Endothelial cell of umbilical vein (primary cell): ENCODE measurements at regions not wholly inside any gene's neighbourhood (a gene's known extent, or its start where the extent isn't known, plus 50 kb on each side); places are given as distances from the start of the nearest gene placed in this dataset.

ENCODE experiments used
- BruUV-seq: library from RNA; stranded (reverse); fragments of 400-500 nt; replicated peaks from 2 replicates; lab custom pipeline; 2021; lab: Mats Ljungman, UMichigan
- CTCF ChIA-PET: fragments of 300-600, 350-600 bp; sonication (Branson Sonifier 250); formaldehyde crosslinking; loops from one replicate; lab custom pipeline; 2021; ENCODE audit warnings: antibody characterized with exemption, inconsistent platforms; lab: Charles Lee
- POLR2A ChIA-PET: fragments of 300-600, 350-600 bp; sonication (Branson Sonifier 250); formaldehyde crosslinking; loops from one replicate; lab custom pipeline; 2021; ENCODE audit warnings: antibody characterized with exemption, inconsistent platforms; lab: Charles Lee
- DNase-seq: peaks from one replicate; pipeline ENCODE4 v3.0.0-alpha.2; 2011; ENCODE audit warnings: low read depth, low spot score
- FAIRE-seq: peaks from 2 replicates; lab custom pipeline; 2011; peaks lifted over from hg19 to GRCh38; lab: Jason Lieb, UNC
- H2AFZ ChIP-seq: 2 replicates; pipeline ENCODE4 v1.6.0; 2012; ENCODE audit warnings: low read depth, low read length, control low read depth, inconsistent platforms
- H3K27ac ChIP-seq: 2 replicates; pipeline ENCODE4 v1.5.1; 2011; ENCODE audit warnings: low read depth, mild to moderate bottlenecking, control low read depth, low read length, moderate library complexity; ENCODE audit not compliant: insufficient read depth
- H3K27me3 ChIP-seq, 2 experiments: 2 replicates each; pipeline versions ENCODE4 v1.6.0 to v1.6.1; 2011; ENCODE audit warnings: low read length in 2 of 2, mixed read lengths in 1 of 2; ENCODE audit not compliant: control insufficient read depth in 2 of 2, insufficient read depth in 2 of 2
- H3K36me3 ChIP-seq, 2 experiments: 2 replicates in 1 of 2; 3 replicates in 1 of 2; pipeline ENCODE4 v1.5.1; 2011; ENCODE audit warnings: low read length in 2 of 2, mild to moderate bottlenecking in 1 of 2, moderate library complexity in 1 of 2; ENCODE audit not compliant: control insufficient read depth in 2 of 2, insufficient read depth in 2 of 2; ENCODE audit errors: extremely low read depth in 1 of 2
- H3K4me1 ChIP-seq: 3 replicates; pipeline ENCODE4 v1.5.1; 2011; ENCODE audit warnings: mild to moderate bottlenecking, low read length; ENCODE audit not compliant: control insufficient read depth, insufficient read depth; ENCODE audit errors: extremely low read depth
- H3K4me2 ChIP-seq: 2 replicates; pipeline ENCODE4 v1.6.1; 2011; ENCODE audit warnings: low read length, control low read depth, mixed read lengths; ENCODE audit not compliant: insufficient read depth
- H3K4me3 ChIP-seq, 3 experiments: fragments of 200-600 bp in 1 of 3; sonication (generic), shearing (Covaris generic) in 1 of 3; replicated peaks in 1 of 3; 2 replicates each; pipeline ENCODE4 v1.5.1; 2011 to 2016; ENCODE audit warnings: control low read depth in 3 of 3, low read length in 3 of 3, mild to moderate bottlenecking in 2 of 3, inconsistent platforms in 1 of 3, low read depth in 1 of 3, moderate library complexity in 1 of 3; ENCODE audit not compliant: insufficient read depth in 1 of 3
- H3K79me2 ChIP-seq: 2 replicates; pipeline ENCODE4 v1.6.0; 2012; ENCODE audit warnings: low read length, inconsistent platforms; ENCODE audit not compliant: control insufficient read depth, insufficient read depth
- H3K9ac ChIP-seq: replicated peaks from 2 replicates; pipeline ENCODE3; 2011; ENCODE audit warnings: low read length, control low read depth; ENCODE audit not compliant: insufficient read depth; ENCODE audit errors: extremely low read depth
- H3K9me1 ChIP-seq: replicated peaks from 3 replicates; pipeline ENCODE4 v1.6.0; 2011; ENCODE audit warnings: mild to moderate bottlenecking, low read length; ENCODE audit not compliant: control insufficient read depth, insufficient read depth; ENCODE audit errors: extremely low read depth
- H3K9me3 ChIP-seq: replicated peaks from 2 replicates; pipeline ENCODE4 v1.5.1; 2012; ENCODE audit warnings: low read length, inconsistent platforms; ENCODE audit not compliant: control insufficient read depth, insufficient read depth
- H4K20me1 ChIP-seq: replicated peaks from 2 replicates; pipeline ENCODE3; 2011; ENCODE audit warnings: mild to moderate bottlenecking, low read length; ENCODE audit not compliant: control insufficient read depth, insufficient read depth; ENCODE audit errors: extremely low read depth
- CTCF ChIP-seq, 2 donors: IDR thresholded peaks; 1 replicate in 1 of 2; 2 replicates in 1 of 2; pipeline ENCODE4 v1.5.1; 2011; ENCODE audit warnings: low read length in 2 of 2, mild to moderate bottlenecking in 2 of 2, moderate library complexity in 2 of 2, control low read depth in 1 of 2, inconsistent platforms in 1 of 2, low read depth in 1 of 2; ENCODE audit not compliant: insufficient read depth in 1 of 2; ENCODE audit errors: extremely low read depth in 1 of 2
- EZH2 ChIP-seq: IDR thresholded peaks from 2 replicates; pipeline ENCODE4 v1.6.1; 2012; ENCODE audit warnings: borderline replicate concordance, low read depth, mild to moderate bottlenecking, moderate library complexity, low read length, inconsistent platforms; ENCODE audit not compliant: severe bottlenecking
- FOS ChIP-seq: IDR thresholded peaks from 2 replicates; pipeline ENCODE4 v1.6.1; 2011; ENCODE audit warnings: mild to moderate bottlenecking, low read length, moderate library complexity, borderline replicate concordance; ENCODE audit not compliant: insufficient read depth
- GATA2 ChIP-seq: IDR thresholded peaks from 2 replicates; pipeline ENCODE4 v1.7.0; 2011; ENCODE audit warnings: low read depth, mild to moderate bottlenecking, moderate library complexity, mixed read lengths, low read length; ENCODE audit not compliant: insufficient read length, insufficient read depth
- JUN ChIP-seq: IDR thresholded peaks from 2 replicates; pipeline ENCODE4 v1.6.1; 2011; ENCODE audit warnings: borderline replicate concordance, low read depth; ENCODE audit not compliant: insufficient read length, insufficient read depth
- MAX ChIP-seq: IDR thresholded peaks from 2 replicates; pipeline ENCODE4 v1.6.1; 2011; ENCODE audit not compliant: insufficient read depth, insufficient read length
- MYC ChIP-seq: IDR thresholded peaks from one replicate; pipeline ENCODE4 v1.6.1; 2011; ENCODE audit warnings: mild to moderate bottlenecking, low read depth, low read length
- POLR2A ChIP-seq: IDR thresholded peaks from 2 replicates; pipeline ENCODE4 v1.6.1; 2012; ENCODE audit warnings: low read depth, mild to moderate bottlenecking, control low read depth, low read length
- POLR2AphosphoS5 ChIP-seq: IDR thresholded peaks from 2 replicates; pipeline ENCODE4 v1.6.1; 2012; ENCODE audit warnings: low read depth, mild to moderate bottlenecking, control low read depth, low read length, moderate library complexity; ENCODE audit not compliant: insufficient read depth
- dilution Hi-C: fragments of 300-500 bp; cut with MboI; formaldehyde crosslinking; loops from one replicate; pipeline ENCODE4 v1.15.0; 2019; ENCODE audit warnings: low sequenced_read_pairs; ENCODE audit not compliant: extremely low pct_ligation_motif_present
- intact Hi-C: fragments of 100-400 bp; cut with micrococcal nuclease; formaldehyde crosslinking; loops from one replicate; pipeline ENCODE4 v1.10.0; 2022

- H3K36me3 ChIP-seq = no peaks in the 10 kb centered on the region
- no peaks in the 10 kb centered on the region for H4K20me1 ChIP-seq
- no peaks in the 10 kb centered on the region for H3K9me3 ChIP-seq
- H3K4me1 ChIP-seq = no peaks in the 10 kb centered on the region
- no peaks in the 10 kb centered on the region for H3K79me2 ChIP-seq
- H3K9ac ChIP-seq = no peak overlapping the region
- H3K27me3 ChIP-seq = no peaks in the 10 kb centered on the region
- H3K27ac ChIP-seq = no peak overlapping the region
- no peak overlapping the region for H3K4me3 ChIP-seq
- no peak overlapping the region for H3K4me2 ChIP-seq
- no peaks in the 10 kb centered on the region for H3K9me1 ChIP-seq
- no TSS peak for BruUV-seq
- CTCF ChIA-PET = no interaction called here
- H2AFZ ChIP-seq = no peak overlapping the region
- intact Hi-C loops (no loop called here), dilution Hi-C loops (no loop called here)
- no peak for TF ChIP-seq MAX
- no peak for TF ChIP-seq POLR2AphosphoS5
- TF ChIP-seq POLR2A = no peak
- TF ChIP-seq GATA2 = no peak
- TF ChIP-seq MYC = no peak
- DNase-seq = no peak
- POLR2A ChIA-PET = no interaction called here
- no peak for FAIRE-seq
Measured at GRCh38 chr4:81639248-81639647, 167.5 kb upstream of the RASGEF1B start.

DNA sequence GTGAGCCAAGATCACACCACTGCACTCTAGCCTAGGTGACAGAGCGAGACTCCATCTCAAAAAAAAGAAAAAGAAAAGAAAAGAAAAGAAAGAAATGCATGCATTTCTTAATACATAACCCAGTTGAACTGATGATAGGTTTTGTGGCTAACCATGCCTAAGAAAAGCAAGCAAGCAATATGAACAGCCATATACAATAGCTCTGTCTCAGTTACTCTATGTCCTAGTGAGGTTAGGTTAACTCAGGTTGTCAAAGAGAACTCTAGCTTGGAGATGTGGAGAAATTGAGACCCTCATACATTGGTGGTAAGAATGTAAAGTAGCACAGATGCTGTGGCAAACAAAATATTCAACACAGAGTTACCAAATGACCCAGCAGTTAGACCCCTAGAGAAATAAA lies 167.0 kb upstream of the RASGEF1B start:
- ChIA-PET CTCF (no interaction called here), POLR2A (no interaction called here)
- no peaks in the 10 kb centered on the region for H4K20me1 ChIP-seq
- no peak overlapping the region for H3K27ac ChIP-seq
- no peaks in the 10 kb centered on the region for H3K36me3 ChIP-seq
- FAIRE-seq (no peak), DNase-seq (no peak)
- H3K27me3 ChIP-seq = no peaks in the 10 kb centered on the region
- no peaks in the 10 kb centered on the region for H3K79me2 ChIP-seq
- no peak for TF ChIP-seq MYC
- TF ChIP-seq MAX = no peak
- no peak for TF ChIP-seq POLR2A
- TF ChIP-seq EZH2 = no peak
- TF ChIP-seq POLR2AphosphoS5 = no peak
- TF ChIP-seq CTCF (IDR thresholded peaks at IDR 0.05; ENCODE audit: extremely low read depth in 1 of 2, insufficient read depth in 1 of 2, low read depth in 1 of 2, low read length in 2 of 2) = no peak
- no peak for TF ChIP-seq FOS
- TF ChIP-seq JUN = no peak
- no peak for TF ChIP-seq GATA2
- BruUV-seq = no TSS peak
- no peaks in the 10 kb centered on the region for H3K4me1 ChIP-seq
- no peaks in the 10 kb centered on the region for H3K9me1 ChIP-seq
- no peak overlapping the region for H3K4me2 ChIP-seq
- no peak overlapping the region for H3K4me3 ChIP-seq
- H2AFZ ChIP-seq = no peak overlapping the region
- dilution Hi-C loops = no loop called here
- H3K9ac ChIP-seq = no peak overlapping the region
- intact Hi-C loops = no loop called here
- H3K9me3 ChIP-seq = no peaks in the 10 kb centered on the region
